ENCODE measurements at regions not wholly inside any gene's neighbourhood (a gene's known extent, or its start where the extent isn't known, plus 50 kb on each side); places are given as distances from the start of the nearest gene placed in this dataset.

DNA sequence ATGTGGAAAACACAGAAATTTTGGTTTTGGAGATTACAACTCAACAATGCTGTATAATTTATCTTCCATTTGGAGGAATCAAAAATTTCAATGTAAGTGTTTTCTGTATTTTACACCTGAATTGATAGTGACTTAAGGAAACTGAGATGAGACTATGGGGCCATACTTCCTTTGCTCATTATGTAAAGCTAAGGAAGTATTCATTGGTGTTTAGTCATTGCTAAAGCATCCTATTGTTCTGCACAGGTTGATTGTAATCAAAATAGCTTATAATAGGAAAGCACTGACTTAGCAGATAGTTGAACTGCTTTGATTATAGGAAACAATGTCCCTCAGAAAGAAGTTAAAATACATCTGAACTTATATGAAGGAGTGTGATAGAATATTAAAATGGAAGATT, 244.4 kb upstream of the SLITRK5 start:
- no peak overlapping the region for H3K27ac ChIP-seq
- H3K4me3 ChIP-seq, result no peak overlapping the region
- H3K27me3 ChIP-seq, result no peaks in the 10 kb centered on the region
- DNase-seq (no peak), ATAC-seq (ENCODE audit: low FRiP score in 2 of 2) (no peak)
- TF ChIP-seq POLR2A (IDR thresholded peaks at IDR 0.05) (no peak), EP300 (IDR thresholded peaks at IDR 0.05) (no peak), POLR2AphosphoS5 (IDR thresholded peaks at IDR 0.05) (no peak)
- TF ChIP-seq, protein P1, sequence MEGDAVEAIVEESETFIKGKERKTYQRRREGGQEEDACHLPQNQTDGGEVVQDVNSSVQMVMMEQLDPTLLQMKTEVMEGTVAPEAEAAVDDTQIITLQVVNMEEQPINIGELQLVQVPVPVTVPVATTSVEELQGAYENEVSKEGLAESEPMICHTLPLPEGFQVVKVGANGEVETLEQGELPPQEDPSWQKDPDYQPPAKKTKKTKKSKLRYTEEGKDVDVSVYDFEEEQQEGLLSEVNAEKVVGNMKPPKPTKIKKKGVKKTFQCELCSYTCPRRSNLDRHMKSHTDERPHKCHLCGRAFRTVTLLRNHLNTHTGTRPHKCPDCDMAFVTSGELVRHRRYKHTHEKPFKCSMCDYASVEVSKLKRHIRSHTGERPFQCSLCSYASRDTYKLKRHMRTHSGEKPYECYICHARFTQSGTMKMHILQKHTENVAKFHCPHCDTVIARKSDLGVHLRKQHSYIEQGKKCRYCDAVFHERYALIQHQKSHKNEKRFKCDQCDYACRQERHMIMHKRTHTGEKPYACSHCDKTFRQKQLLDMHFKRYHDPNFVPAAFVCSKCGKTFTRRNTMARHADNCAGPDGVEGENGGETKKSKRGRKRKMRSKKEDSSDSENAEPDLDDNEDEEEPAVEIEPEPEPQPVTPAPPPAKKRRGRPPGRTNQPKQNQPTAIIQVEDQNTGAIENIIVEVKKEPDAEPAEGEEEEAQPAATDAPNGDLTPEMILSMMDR (IDR thresholded peaks at IDR 0.05), result no peak
- H3K9me3 ChIP-seq, result no peaks in the 10 kb centered on the region
- no peaks in the 10 kb centered on the region for H3K4me1 ChIP-seq
- no peaks in the 10 kb centered on the region for H3K36me3 ChIP-seq

DNA sequence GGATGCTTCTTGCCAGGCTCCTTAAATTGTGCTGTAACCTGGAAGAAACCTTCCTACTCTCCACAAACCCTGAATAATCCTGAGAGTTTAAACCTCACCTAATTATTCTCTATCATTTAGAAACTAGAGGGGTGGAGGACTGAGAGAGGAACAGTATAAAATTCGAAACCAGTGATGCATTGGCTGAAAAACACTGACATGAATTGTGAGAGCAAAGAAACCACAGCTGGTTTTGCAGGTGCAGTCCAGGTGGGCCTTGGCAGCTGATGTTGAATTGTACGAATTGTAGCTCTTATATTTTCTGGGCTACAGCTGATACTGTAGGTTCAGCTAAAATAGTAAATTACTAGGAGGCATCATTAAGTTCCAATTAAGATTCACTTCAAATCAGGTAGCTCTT, 227.0 kb upstream of the SLITRK5 start:
- TF ChIP-seq, protein P1 (IDR thresholded peaks at IDR 0.05), result no peak
- TF ChIP-seq EP300 (IDR thresholded peaks at IDR 0.05) (no peak), POLR2AphosphoS5 (IDR thresholded peaks at IDR 0.05) (no peak), POLR2A (IDR thresholded peaks at IDR 0.05) (no peak)
- WGBS, 2 donors, result 51 to 72% methylated on average over 2 of the region's 2 CpGs

DNA sequence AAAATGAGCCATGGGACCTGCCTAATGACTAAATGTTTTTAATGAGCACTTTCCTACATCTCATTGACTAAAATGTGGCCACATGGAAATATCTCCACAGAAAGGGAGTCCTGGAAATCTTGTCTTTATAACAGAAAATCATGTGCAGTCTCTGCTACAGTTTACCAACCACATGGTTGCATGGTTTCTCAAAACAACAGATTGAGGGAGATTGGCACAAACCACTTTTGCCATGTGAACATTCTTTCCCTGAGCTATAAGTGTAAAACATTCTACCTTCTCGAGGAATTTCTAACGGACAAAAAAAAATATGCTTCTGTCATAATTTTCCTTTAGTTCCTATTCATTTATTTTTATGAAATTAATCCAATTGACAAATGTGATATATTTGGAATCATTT, 218.9 kb upstream of the SLITRK5 start:
- Histone ChIP-seq H3K27ac (no peak overlapping the region), H3K36me3 (no peaks in the 10 kb centered on the region), H3K9me3 (no peaks in the 10 kb centered on the region), H3K4me1 (no peaks in the 10 kb centered on the region), H3K4me3 (no peak overlapping the region), H3K27me3 (no peaks in the 10 kb centered on the region)
- ATAC-seq (ENCODE audit: low FRiP score in 2 of 2) (no peak), DNase-seq (no peak)
- 83 to 90% methylated on average over 2 of the region's 2 CpGs for WGBS, 2 donors
- no peak for TF ChIP-seq POLR2A (IDR thresholded peaks at IDR 0.05)
- TF ChIP-seq, protein P1 (IDR thresholded peaks at IDR 0.05), result no peak
- no peak for TF ChIP-seq POLR2AphosphoS5 (IDR thresholded peaks at IDR 0.05)

More for the DNA sequence above, 227.0 kb upstream of the SLITRK5 start:
- no peak for ATAC-seq (ENCODE audit: low FRiP score in 2 of 2)
- Histone ChIP-seq H3K9me3 (no peaks in the 10 kb centered on the region), H3K27ac (no peak overlapping the region), H3K36me3 (no peaks in the 10 kb centered on the region), H3K4me3 (no peak overlapping the region), H3K4me1 (no peaks in the 10 kb centered on the region), H3K27me3 (no peaks in the 10 kb centered on the region)
- no peak for DNase-seq

DNA sequence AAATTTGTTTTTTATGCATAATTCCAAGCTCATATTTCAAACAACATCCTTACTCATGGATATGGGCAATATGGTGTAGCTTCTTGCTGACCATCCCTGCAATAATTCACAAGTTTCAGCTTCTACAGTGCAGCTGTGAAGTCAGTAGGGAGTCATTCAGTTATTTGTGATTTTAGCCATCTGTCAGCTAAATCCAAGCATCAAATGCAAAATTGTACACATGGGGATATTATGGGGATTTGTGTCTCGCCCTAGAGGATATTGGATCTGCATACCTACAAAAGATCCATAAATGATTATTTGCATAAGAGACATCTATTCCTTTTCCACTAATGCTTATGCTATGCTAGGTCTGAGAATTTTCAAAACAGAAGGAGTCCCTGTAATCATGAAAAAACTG, 217.9 kb upstream of the SLITRK5 start:
- no peak overlapping the region for H3K27ac ChIP-seq
- H3K27me3 ChIP-seq, result no peaks in the 10 kb centered on the region
- no peaks in the 10 kb centered on the region for H3K4me1 ChIP-seq
- 73 to 76% methylated on average over 1 of the region's 1 CpG for WGBS, 2 donors
- no peak overlapping the region for H3K4me3 ChIP-seq
- no peaks in the 10 kb centered on the region for H3K36me3 ChIP-seq
- ATAC-seq (ENCODE audit: low FRiP score in 2 of 2) (no peak), DNase-seq (no peak)
- no peaks in the 10 kb centered on the region for H3K9me3 ChIP-seq
- no peak for TF ChIP-seq POLR2A (IDR thresholded peaks at IDR 0.05)
- TF ChIP-seq, protein P1 (IDR thresholded peaks at IDR 0.05), result no peak
- no peak for TF ChIP-seq EP300 (IDR thresholded peaks at IDR 0.05)
- no peak for TF ChIP-seq POLR2AphosphoS5 (IDR thresholded peaks at IDR 0.05)

DNA sequence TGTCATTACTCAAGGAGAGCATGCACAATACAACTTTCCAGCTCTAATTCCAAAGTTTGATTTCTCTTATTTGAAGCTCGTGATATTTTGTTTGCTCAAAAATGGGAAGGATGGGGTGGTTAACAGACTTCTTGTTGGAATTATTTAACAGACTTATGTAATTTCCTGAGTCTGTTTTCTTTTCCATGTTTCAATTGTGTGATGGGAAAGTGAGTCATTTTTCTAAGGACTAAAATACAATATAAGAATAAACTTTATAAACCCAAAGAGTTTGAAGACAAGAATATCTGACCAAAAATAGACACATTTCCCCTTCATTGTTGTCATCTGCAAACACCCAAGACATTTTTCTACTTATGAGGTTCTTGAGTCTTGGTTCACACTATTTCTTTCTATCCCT, 211.8 kb upstream of the SLITRK5 start:
- no peak overlapping the region for H3K4me3 ChIP-seq
- 13 to 43% methylated on average over 1 of the region's 1 CpG for WGBS, 2 donors

More for the DNA sequence above, 211.8 kb upstream of the SLITRK5 start:
- no peak overlapping the region for H3K27ac ChIP-seq
- TF ChIP-seq POLR2AphosphoS5 (IDR thresholded peaks at IDR 0.05) (no peak), EP300 (IDR thresholded peaks at IDR 0.05) (no peak), POLR2A (IDR thresholded peaks at IDR 0.05) (no peak)
- TF ChIP-seq, protein P1 (IDR thresholded peaks at IDR 0.05), result no peak
- no peaks in the 10 kb centered on the region for H3K4me1 ChIP-seq
- H3K9me3 ChIP-seq, result no peaks in the 10 kb centered on the region
- DNase-seq (no peak), ATAC-seq (ENCODE audit: low FRiP score in 2 of 2) (no peak)
- no peaks in the 10 kb centered on the region for H3K27me3 ChIP-seq
- H3K36me3 ChIP-seq, result no peaks in the 10 kb centered on the region
